SU-DHL-6 (cell line): ENCODE measurements at regions not wholly inside any gene's neighbourhood (a gene's known extent, or its start where the extent isn't known, plus 50 kb on each side); places are given as distances from the start of the nearest gene placed in this dataset.
"Not testable (repeated sequence)": the region's sequence is repeated elsewhere in the genome, so short reads cannot be mapped to it uniquely, and the experiment has no call there.

Experiments
- EZH2phosphoT487 ChIP-seq: fragments of 200-600 bp; sonication (generic), shearing (Covaris generic); conservative IDR thresholded peaks from 2 replicates; pipeline ENCODE4 v1.6.1; 2018; ENCODE audit warnings: mild to moderate bottlenecking, antibody characterized with exemption, low read length, moderate library complexity, mixed read lengths
- TF ChIP-seq, protein P1 (sequence below): fragments of 200-600 bp; sonication (generic); IDR thresholded peaks from one replicate; pipeline ENCODE4 v1.5.1; 2017; ENCODE audit warnings: antibody characterized with exemption, mild to moderate bottlenecking, low read length, moderate library complexity; ENCODE audit not compliant: insufficient read depth, poor library complexity, severe bottlenecking

DNA sequence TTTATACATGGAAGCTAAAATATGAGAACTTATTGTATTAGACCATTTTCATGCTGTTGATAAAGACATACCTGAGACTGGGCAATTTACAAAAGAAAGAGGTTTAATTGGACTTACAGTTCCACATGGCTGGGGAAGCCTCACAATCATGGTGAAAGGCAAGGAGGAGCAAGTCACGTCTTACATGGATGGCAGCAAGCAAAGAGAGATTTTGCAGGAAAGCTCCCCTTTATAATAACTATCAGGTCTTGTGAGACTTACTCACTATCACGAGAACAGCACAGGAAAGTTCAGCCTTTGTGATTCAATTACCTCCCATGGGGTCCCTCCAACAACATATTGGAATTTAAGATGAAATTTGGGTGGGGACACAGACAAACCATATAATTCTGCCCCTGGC, 740.1 kb upstream of the NECTIN3 start:
- TF ChIP-seq, protein P1, sequence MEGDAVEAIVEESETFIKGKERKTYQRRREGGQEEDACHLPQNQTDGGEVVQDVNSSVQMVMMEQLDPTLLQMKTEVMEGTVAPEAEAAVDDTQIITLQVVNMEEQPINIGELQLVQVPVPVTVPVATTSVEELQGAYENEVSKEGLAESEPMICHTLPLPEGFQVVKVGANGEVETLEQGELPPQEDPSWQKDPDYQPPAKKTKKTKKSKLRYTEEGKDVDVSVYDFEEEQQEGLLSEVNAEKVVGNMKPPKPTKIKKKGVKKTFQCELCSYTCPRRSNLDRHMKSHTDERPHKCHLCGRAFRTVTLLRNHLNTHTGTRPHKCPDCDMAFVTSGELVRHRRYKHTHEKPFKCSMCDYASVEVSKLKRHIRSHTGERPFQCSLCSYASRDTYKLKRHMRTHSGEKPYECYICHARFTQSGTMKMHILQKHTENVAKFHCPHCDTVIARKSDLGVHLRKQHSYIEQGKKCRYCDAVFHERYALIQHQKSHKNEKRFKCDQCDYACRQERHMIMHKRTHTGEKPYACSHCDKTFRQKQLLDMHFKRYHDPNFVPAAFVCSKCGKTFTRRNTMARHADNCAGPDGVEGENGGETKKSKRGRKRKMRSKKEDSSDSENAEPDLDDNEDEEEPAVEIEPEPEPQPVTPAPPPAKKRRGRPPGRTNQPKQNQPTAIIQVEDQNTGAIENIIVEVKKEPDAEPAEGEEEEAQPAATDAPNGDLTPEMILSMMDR, result not testable (repeated sequence)
- not testable (repeated sequence) for TF ChIP-seq EZH2phosphoT487
